HL-60 (cell line): ENCODE measurements at regions not wholly inside any gene's neighbourhood (a gene's known extent, or its start where the extent isn't known, plus 50 kb on each side); places are given as distances from the start of the nearest gene placed in this dataset.

ENCODE experiments used
- GABPA ChIP-seq: IDR thresholded peaks from 2 replicates; pipeline ENCODE4 v1.6.1; 2012; ENCODE audit warnings: low read depth
- POLR2AphosphoS5 ChIP-seq: IDR thresholded peaks from 2 replicates; pipeline ENCODE4 v1.6.1; 2012; ENCODE audit warnings: low read depth
- SPI1 ChIP-seq: IDR thresholded peaks from 2 replicates; pipeline ENCODE4 v1.6.1; 2012; ENCODE audit warnings: low read depth, mild to moderate bottlenecking, borderline replicate concordance
- TF ChIP-seq, protein P1 (sequence below): IDR thresholded peaks from one replicate; pipeline ENCODE4 v1.5.1; 2011; ENCODE audit warnings: low read length, control low read depth, inconsistent platforms; ENCODE audit not compliant: insufficient read depth
- TF ChIP-seq, protein P2 (sequence below): IDR thresholded peaks from 2 replicates; pipeline ENCODE4 v1.6.1; 2012; ENCODE audit warnings: low read depth; ENCODE audit not compliant: insufficient replicate concordance

DNA sequence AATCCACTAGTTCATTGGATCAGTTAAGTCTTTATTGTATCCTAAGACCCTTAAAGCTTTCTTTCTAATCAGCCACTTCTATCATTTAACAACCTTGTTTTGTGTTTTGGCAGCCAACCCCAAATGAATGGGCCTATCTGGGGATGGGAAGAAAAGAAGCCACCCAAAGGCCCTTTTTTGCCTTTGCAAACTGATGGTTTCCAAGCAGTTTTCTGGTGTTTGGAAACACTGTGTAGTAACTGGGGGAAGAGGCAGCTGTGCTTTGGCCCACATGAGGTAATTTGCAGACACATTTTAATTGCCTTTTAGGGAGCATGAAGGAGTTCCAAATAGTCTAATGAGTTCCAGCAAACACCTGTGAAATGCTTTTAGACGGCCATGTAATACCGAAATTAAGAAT, 1751.3 kb upstream of the WWC1 start:
- TF ChIP-seq, protein P1, sequence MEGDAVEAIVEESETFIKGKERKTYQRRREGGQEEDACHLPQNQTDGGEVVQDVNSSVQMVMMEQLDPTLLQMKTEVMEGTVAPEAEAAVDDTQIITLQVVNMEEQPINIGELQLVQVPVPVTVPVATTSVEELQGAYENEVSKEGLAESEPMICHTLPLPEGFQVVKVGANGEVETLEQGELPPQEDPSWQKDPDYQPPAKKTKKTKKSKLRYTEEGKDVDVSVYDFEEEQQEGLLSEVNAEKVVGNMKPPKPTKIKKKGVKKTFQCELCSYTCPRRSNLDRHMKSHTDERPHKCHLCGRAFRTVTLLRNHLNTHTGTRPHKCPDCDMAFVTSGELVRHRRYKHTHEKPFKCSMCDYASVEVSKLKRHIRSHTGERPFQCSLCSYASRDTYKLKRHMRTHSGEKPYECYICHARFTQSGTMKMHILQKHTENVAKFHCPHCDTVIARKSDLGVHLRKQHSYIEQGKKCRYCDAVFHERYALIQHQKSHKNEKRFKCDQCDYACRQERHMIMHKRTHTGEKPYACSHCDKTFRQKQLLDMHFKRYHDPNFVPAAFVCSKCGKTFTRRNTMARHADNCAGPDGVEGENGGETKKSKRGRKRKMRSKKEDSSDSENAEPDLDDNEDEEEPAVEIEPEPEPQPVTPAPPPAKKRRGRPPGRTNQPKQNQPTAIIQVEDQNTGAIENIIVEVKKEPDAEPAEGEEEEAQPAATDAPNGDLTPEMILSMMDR = no peak
- TF ChIP-seq, protein P2, sequence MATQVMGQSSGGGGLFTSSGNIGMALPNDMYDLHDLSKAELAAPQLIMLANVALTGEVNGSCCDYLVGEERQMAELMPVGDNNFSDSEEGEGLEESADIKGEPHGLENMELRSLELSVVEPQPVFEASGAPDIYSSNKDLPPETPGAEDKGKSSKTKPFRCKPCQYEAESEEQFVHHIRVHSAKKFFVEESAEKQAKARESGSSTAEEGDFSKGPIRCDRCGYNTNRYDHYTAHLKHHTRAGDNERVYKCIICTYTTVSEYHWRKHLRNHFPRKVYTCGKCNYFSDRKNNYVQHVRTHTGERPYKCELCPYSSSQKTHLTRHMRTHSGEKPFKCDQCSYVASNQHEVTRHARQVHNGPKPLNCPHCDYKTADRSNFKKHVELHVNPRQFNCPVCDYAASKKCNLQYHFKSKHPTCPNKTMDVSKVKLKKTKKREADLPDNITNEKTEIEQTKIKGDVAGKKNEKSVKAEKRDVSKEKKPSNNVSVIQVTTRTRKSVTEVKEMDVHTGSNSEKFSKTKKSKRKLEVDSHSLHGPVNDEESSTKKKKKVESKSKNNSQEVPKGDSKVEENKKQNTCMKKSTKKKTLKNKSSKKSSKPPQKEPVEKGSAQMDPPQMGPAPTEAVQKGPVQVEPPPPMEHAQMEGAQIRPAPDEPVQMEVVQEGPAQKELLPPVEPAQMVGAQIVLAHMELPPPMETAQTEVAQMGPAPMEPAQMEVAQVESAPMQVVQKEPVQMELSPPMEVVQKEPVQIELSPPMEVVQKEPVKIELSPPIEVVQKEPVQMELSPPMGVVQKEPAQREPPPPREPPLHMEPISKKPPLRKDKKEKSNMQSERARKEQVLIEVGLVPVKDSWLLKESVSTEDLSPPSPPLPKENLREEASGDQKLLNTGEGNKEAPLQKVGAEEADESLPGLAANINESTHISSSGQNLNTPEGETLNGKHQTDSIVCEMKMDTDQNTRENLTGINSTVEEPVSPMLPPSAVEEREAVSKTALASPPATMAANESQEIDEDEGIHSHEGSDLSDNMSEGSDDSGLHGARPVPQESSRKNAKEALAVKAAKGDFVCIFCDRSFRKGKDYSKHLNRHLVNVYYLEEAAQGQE = no peak
- TF ChIP-seq POLR2AphosphoS5 (no peak), SPI1 (no peak), GABPA (no peak)
